ENCODE measurements at regions not wholly inside any gene's neighbourhood (a gene's known extent, or its start where the extent isn't known, plus 50 kb on each side); places are given as distances from the start of the nearest gene placed in this dataset.

DNA sequence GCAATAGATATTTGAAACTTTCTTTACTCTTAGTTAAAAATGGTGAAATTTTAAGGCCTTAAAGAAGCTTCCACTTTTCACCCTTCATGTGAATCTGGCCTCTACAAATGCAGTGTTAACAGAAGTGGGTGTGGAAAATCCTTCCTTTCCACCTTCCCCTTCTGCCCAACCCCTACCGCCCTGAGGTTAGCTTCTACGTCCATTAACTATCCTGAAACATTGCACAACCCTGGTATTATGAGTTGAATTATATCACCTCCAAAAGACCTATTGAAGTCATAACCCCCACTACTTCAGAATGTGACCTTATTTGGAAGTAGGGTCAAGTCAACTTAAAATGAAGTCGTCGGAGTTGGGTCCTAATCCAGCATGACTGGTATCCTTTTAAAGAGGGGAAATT is 80.8 kb upstream of the ACSL3 start:
- Histone ChIP-seq H3K36me3 (ENCODE audit: control insufficient read depth in 2 of 2, extremely low read depth in 1 of 2, insufficient read depth in 2 of 2, low read length in 2 of 2) (no peaks in the 10 kb centered on the region), H4K20me1 (replicated peaks; ENCODE audit: control insufficient read depth, extremely low read depth, insufficient read depth, low read length) (no peaks in the 10 kb centered on the region), H2AFZ (ENCODE audit: low read depth, low read length) (no peak overlapping the region), H3K9ac (replicated peaks; ENCODE audit: extremely low read depth, insufficient read depth, low read length) (no peak overlapping the region), H3K9me3 (replicated peaks; ENCODE audit: control insufficient read depth, insufficient read depth, low read length) (no peaks in the 10 kb centered on the region), H3K9me1 (replicated peaks; ENCODE audit: control insufficient read depth, extremely low read depth, insufficient read depth, low read length) (no peaks in the 10 kb centered on the region), H3K27ac (ENCODE audit: insufficient read depth, low read depth, low read length) (no peak overlapping the region), H3K4me1 (ENCODE audit: control insufficient read depth, extremely low read depth, insufficient read depth, low read length) (no peaks in the 10 kb centered on the region), H3K79me2 (ENCODE audit: control insufficient read depth, insufficient read depth, low read length) (no peaks in the 10 kb centered on the region), H3K4me2 (ENCODE audit: insufficient read depth, low read length) (no peak overlapping the region), H3K4me3 (replicated peaks in 1 of 3; ENCODE audit: insufficient read depth in 1 of 3, low read depth in 1 of 3, low read length in 3 of 3) (no peak overlapping the region), H3K27me3 (ENCODE audit: control insufficient read depth in 2 of 2, insufficient read depth in 2 of 2, low read length in 2 of 2) (no peaks in the 10 kb centered on the region)
- FAIRE-seq (no peak), DNase-seq (ENCODE audit: low read depth, low spot score) (no peak)
- ChIA-PET CTCF (interaction anchor here (0.6 to 1.4 kb wide), 2 partner anchors 17 to 72 kb away, joined by 3 to 4 read pairs; no protein-coding TSS in a partner anchor), POLR2A (no interaction called here)
- dilution Hi-C loops (cut with MboI; ENCODE audit: extremely low pct_ligation_motif_present, low sequenced_read_pairs), result no loop called here
- no TSS peak for BruUV-seq (replicated peaks)
- intact Hi-C loops (cut with micrococcal nuclease), result no loop called here
- TF ChIP-seq GATA2 (IDR thresholded peaks at IDR 0.05; ENCODE audit: insufficient read depth, insufficient read length, low read depth, low read length) (no peak), MYC (IDR thresholded peaks at IDR 0.05; ENCODE audit: low read depth, low read length) (no peak), FOS (IDR thresholded peaks at IDR 0.05; ENCODE audit: borderline replicate concordance, insufficient read depth, low read length) (no peak), POLR2AphosphoS5 (IDR thresholded peaks at IDR 0.05; ENCODE audit: insufficient read depth, low read depth, low read length) (no peak), POLR2A (IDR thresholded peaks at IDR 0.05; ENCODE audit: low read depth, low read length) (no peak)

DNA sequence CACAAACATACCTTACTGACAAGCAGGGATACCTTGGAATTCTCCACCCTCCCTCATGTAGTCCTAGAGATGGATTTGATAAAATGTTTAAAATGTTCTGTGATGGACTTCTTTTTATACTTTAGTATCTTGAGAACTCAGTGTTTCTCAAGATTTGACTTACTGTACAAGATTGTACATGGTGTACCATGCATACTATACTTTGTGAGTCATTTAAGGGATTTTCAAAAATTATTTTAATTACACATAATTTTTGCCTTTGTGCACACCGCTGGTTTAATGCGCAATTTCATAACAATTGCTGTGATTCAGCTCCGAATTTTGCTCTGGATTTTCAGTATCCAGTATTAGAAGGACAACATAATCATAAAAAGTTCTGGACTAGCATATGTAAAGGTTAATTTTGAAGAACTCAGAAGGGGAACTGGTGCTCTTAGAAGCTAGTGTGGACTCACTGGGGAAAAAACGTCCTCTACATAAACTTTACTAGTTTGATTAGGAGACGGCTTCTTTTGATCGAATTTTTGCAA is 78.6 kb upstream of the ACSL3 start:
- DNase-seq (ENCODE audit: low read depth, low spot score) (no peak), FAIRE-seq (no peak)
- Histone ChIP-seq H3K36me3 (ENCODE audit: control insufficient read depth in 2 of 2, extremely low read depth in 1 of 2, insufficient read depth in 2 of 2, low read length in 2 of 2) (no peaks in the 10 kb centered on the region), H3K9me3 (replicated peaks; ENCODE audit: control insufficient read depth, insufficient read depth, low read length) (no peaks in the 10 kb centered on the region), H3K9ac (replicated peaks; ENCODE audit: extremely low read depth, insufficient read depth, low read length) (no peak overlapping the region), H2AFZ (ENCODE audit: low read depth, low read length) (no peak overlapping the region), H3K27me3 (ENCODE audit: control insufficient read depth in 2 of 2, insufficient read depth in 2 of 2, low read length in 2 of 2) (no peaks in the 10 kb centered on the region), H4K20me1 (replicated peaks; ENCODE audit: control insufficient read depth, extremely low read depth, insufficient read depth, low read length) (no peaks in the 10 kb centered on the region), H3K4me1 (ENCODE audit: control insufficient read depth, extremely low read depth, insufficient read depth, low read length) (no peaks in the 10 kb centered on the region), H3K4me3 (replicated peaks in 1 of 3; ENCODE audit: insufficient read depth in 1 of 3, low read depth in 1 of 3, low read length in 3 of 3) (no peak overlapping the region), H3K4me2 (ENCODE audit: insufficient read depth, low read length) (no peak overlapping the region), H3K27ac (ENCODE audit: insufficient read depth, low read depth, low read length) (no peak overlapping the region), H3K79me2 (ENCODE audit: control insufficient read depth, insufficient read depth, low read length) (no peaks in the 10 kb centered on the region), H3K9me1 (replicated peaks; ENCODE audit: control insufficient read depth, extremely low read depth, insufficient read depth, low read length) (no peaks in the 10 kb centered on the region)
- POLR2A ChIA-PET, result no interaction called here
- no peak for TF ChIP-seq FOS (IDR thresholded peaks at IDR 0.05; ENCODE audit: borderline replicate concordance, insufficient read depth, low read length)
- intact Hi-C loops (cut with micrococcal nuclease) (no loop called here), dilution Hi-C loops (cut with MboI; ENCODE audit: extremely low pct_ligation_motif_present, low sequenced_read_pairs) (no loop called here)
- CTCF ChIA-PET, result interaction anchor here (0.6 to 1.7 kb wide), 2 partner anchors 12 to 33 kb away, joined by 4 to 5 read pairs; no protein-coding TSS in a partner anchor
- no TSS peak for BruUV-seq (replicated peaks)

All from endothelial cell of umbilical vein (primary cell).